ENCODE measurements at regions not wholly inside any gene's neighbourhood (a gene's known extent, or its start where the extent isn't known, plus 50 kb on each side); places are given as distances from the start of the nearest gene placed in this dataset.
A peak's percentile ranks its signal among the peaks of the same experiment; 100 is the strongest.

GRCh38 chr10:29157321-29157720 lies 131.5 kb upstream of the LYZL1 start:
- H3K79me2 ChIP-seq (ENCODE audit: low read depth): no peaks in the 10 kb centered on the region
- H2AFZ ChIP-seq (replicated peaks): no peak overlapping the region
- no peaks in the 10 kb centered on the region for H3K36me3 Mint-ChIP-seq
- peak; percentile 4 for DNase-seq (ENCODE audit: low spot score)
- no peak overlapping the region for H3K27ac ChIP-seq
- no peaks in the 10 kb centered on the region for H3F3A ChIP-seq (ENCODE audit: low read depth)
- no peak overlapping the region for H3K4me3 ChIP-seq
- no peaks in the 10 kb centered on the region for H3K36me3 ChIP-seq
- no peaks in the 10 kb centered on the region for H4K20me1 ChIP-seq (ENCODE audit: low read depth)
- H3K9ac ChIP-seq: no peak overlapping the region
- peaks cover 17% of the 10 kb centered on the region for H3K4me1 ChIP-seq
- no peak for TF ChIP-seq EZH2phosphoT487 (IDR thresholded peaks at IDR 0.05)
- no peak for TF ChIP-seq EZH2 (IDR thresholded peaks at IDR 0.05)
- no peaks in the 10 kb centered on the region for H3K27me3 Mint-ChIP-seq (ENCODE audit: insufficient read depth, low read depth)
- H3K4me1 Mint-ChIP-seq: peaks cover 2% of the 10 kb centered on the region
- no peaks in the 10 kb centered on the region for H3K9me3 ChIP-seq (ENCODE audit: low read depth)
- no peak overlapping the region for H3K4me2 ChIP-seq
- H3K4me3 Mint-ChIP-seq: no peak overlapping the region
- H3K9me3 Mint-ChIP-seq: no peaks in the 10 kb centered on the region
- no peaks in the 10 kb centered on the region for H3K27me3 ChIP-seq
- H3K27ac Mint-ChIP-seq: no peak overlapping the region

- Histone ChIP-seq H3K9me3 (ENCODE audit: low read depth) (no peaks in the 10 kb centered on the region), H3K79me2 (ENCODE audit: low read depth) (no peaks in the 10 kb centered on the region), H2AFZ (replicated peaks) (no peak overlapping the region), H3K36me3 (no peaks in the 10 kb centered on the region), H4K20me1 (ENCODE audit: low read depth) (no peaks in the 10 kb centered on the region), H3K9ac (no peak overlapping the region), H3K27me3 (no peaks in the 10 kb centered on the region), H3K4me2 (no peak overlapping the region), H3K27ac (no peak overlapping the region), H3F3A (ENCODE audit: low read depth) (no peaks in the 10 kb centered on the region), H3K4me3 (no peak overlapping the region), H3K4me1 (peaks cover 15% of the 10 kb centered on the region)
- H3K4me1 Mint-ChIP-seq: peaks cover 2% of the 10 kb centered on the region
- DNase-seq (ENCODE audit: low spot score): no peak
- H3K27me3 Mint-ChIP-seq (ENCODE audit: insufficient read depth, low read depth): no peaks in the 10 kb centered on the region
- no peaks in the 10 kb centered on the region for H3K9me3 Mint-ChIP-seq
- H3K36me3 Mint-ChIP-seq: no peaks in the 10 kb centered on the region
- H3K27ac Mint-ChIP-seq: no peak overlapping the region
- H3K4me3 Mint-ChIP-seq: no peak overlapping the region
- no peak for TF ChIP-seq EZH2phosphoT487 (IDR thresholded peaks at IDR 0.05)
- TF ChIP-seq CTCF (IDR thresholded peaks at IDR 0.05): no peak
- no peak for TF ChIP-seq EZH2 (IDR thresholded peaks at IDR 0.05)
Measured at GRCh38 chr10:29158066-29158465, 130.8 kb upstream of the LYZL1 start.

GRCh38 chr10:29160150-29160617 lies 128.7 kb upstream of the LYZL1 start:
- Histone ChIP-seq H3K9ac (no peak overlapping the region), H3K79me2 (ENCODE audit: low read depth) (no peaks in the 10 kb centered on the region), H3K4me3 (no peak overlapping the region), H3K27me3 (no peaks in the 10 kb centered on the region), H3K36me3 (no peaks in the 10 kb centered on the region), H3K9me3 (ENCODE audit: low read depth) (no peaks in the 10 kb centered on the region), H3K4me1 (peaks cover 15% of the 10 kb centered on the region), H3K4me2 (no peak overlapping the region), H2AFZ (replicated peaks) (no peak overlapping the region), H3F3A (ENCODE audit: low read depth) (no peaks in the 10 kb centered on the region), H4K20me1 (ENCODE audit: low read depth) (no peaks in the 10 kb centered on the region), H3K27ac (no peak overlapping the region)
- H3K27ac Mint-ChIP-seq: no peak overlapping the region
- no peak for DNase-seq (ENCODE audit: low spot score)
- H3K4me1 Mint-ChIP-seq: peaks cover 2% of the 10 kb centered on the region
- TF ChIP-seq CTCF (IDR thresholded peaks at IDR 0.05): no peak
- TF ChIP-seq EZH2 (IDR thresholded peaks at IDR 0.05): no peak
- TF ChIP-seq EZH2phosphoT487 (IDR thresholded peaks at IDR 0.05): no peak
- H3K27me3 Mint-ChIP-seq (ENCODE audit: insufficient read depth, low read depth): peaks cover under 1% of the 10 kb centered on the region
- H3K4me3 Mint-ChIP-seq: no peak overlapping the region
- peaks cover 13% of the 10 kb centered on the region for H3K9me3 Mint-ChIP-seq
- no peaks in the 10 kb centered on the region for H3K36me3 Mint-ChIP-seq

- Histone ChIP-seq H3K36me3 (peaks cover 7% of the 10 kb centered on the region), H3K9me3 (ENCODE audit: low read depth) (peaks cover 9% of the 10 kb centered on the region), H3K9ac (no peak overlapping the region), H4K20me1 (ENCODE audit: low read depth) (no peaks in the 10 kb centered on the region), H3K27me3 (no peaks in the 10 kb centered on the region), H3K27ac (no peak overlapping the region), H2AFZ (replicated peaks) (no peak overlapping the region), H3K79me2 (ENCODE audit: low read depth) (no peaks in the 10 kb centered on the region), H3F3A (ENCODE audit: low read depth) (no peaks in the 10 kb centered on the region), H3K4me1 (no peaks in the 10 kb centered on the region), H3K4me3 (no peak overlapping the region), H3K4me2 (no peak overlapping the region)
- H3K4me1 Mint-ChIP-seq: no peaks in the 10 kb centered on the region
- no peaks in the 10 kb centered on the region for H3K36me3 Mint-ChIP-seq
- no peak overlapping the region for H3K27ac Mint-ChIP-seq
- peaks cover 6% of the 10 kb centered on the region for H3K27me3 Mint-ChIP-seq (ENCODE audit: insufficient read depth, low read depth)
- H3K9me3 Mint-ChIP-seq: peaks cover 32% of the 10 kb centered on the region
- no peak overlapping the region for H3K4me3 Mint-ChIP-seq
- TF ChIP-seq CTCF (IDR thresholded peaks at IDR 0.05): no peak
- TF ChIP-seq EZH2 (IDR thresholded peaks at IDR 0.05): no peak
- TF ChIP-seq EZH2phosphoT487 (IDR thresholded peaks at IDR 0.05): no peak
- no peak for DNase-seq (ENCODE audit: low spot score)
Measured at GRCh38 chr10:29163746-29164145, 125.1 kb upstream of the LYZL1 start.

All from neural progenitor cell (in vitro differentiated cells).